ENCODE measurements at regions not wholly inside any gene's neighbourhood (a gene's known extent, or its start where the extent isn't known, plus 50 kb on each side); places are given as distances from the start of the nearest gene placed in this dataset.
"Not testable (repeated sequence)": the region's sequence is repeated elsewhere in the genome, so short reads cannot be mapped to it uniquely, and the experiment has no call there.

GRCh38 chr18:1311376-1311775 lies 406.7 kb downstream of the ADCYAP1 start (continued):
- TF ChIP-seq NRF1 (IDR thresholded peaks at IDR 0.05; ENCODE audit: low read depth, low read length), result no peak
- TF ChIP-seq MXI1 (IDR thresholded peaks at IDR 0.05; ENCODE audit: low read depth, low read length), result no peak
- TF ChIP-seq USF2 (IDR thresholded peaks at IDR 0.05; ENCODE audit: borderline replicate concordance, low read depth, low read length), result no peak

GRCh38 chr18:1335345-1335744 lies 430.7 kb downstream of the ADCYAP1 start:
- H3K4me3 ChIP-seq (ENCODE audit: low read depth in 2 of 2, low read length in 1 of 2); H3K36me3 ChIP-seq (replicated peaks in 1 of 2; ENCODE audit: control insufficient read depth in 1 of 2, insufficient read depth in 2 of 2, low read length in 1 of 2); H3F3A ChIP-seq (replicated peaks; ENCODE audit: insufficient read depth); H3K4me2 ChIP-seq; H3K79me2 ChIP-seq (ENCODE audit: insufficient read depth); H3K27me3 ChIP-seq (ENCODE audit: insufficient read depth); CTCF ChIA-PET; H3K4me1 ChIP-seq (ENCODE audit: control insufficient read depth in 1 of 2, insufficient read depth in 2 of 2, low read depth in 1 of 2, low read length in 1 of 2); H3K9ac ChIP-seq; H3K9me2 ChIP-seq; H3K9me3 ChIP-seq; DNase-seq; POLR2A ChIA-PET; H2AFZ ChIP-seq (ENCODE audit: low read depth); H4K20me1 ChIP-seq (ENCODE audit: insufficient read depth); H3K27ac ChIP-seq (ENCODE audit: low read depth in 2 of 2, low read length in 1 of 2): not testable (repeated sequence)
- WGBS (ENCODE audit: low lambda C conversion rate), result 13% methylated on average over 10 of the region's 11 CpGs

GRCh38 chr18:1350931-1351450 lies 446.3 kb downstream of the ADCYAP1 start:
- H3K4me1 ChIP-seq (ENCODE audit: control insufficient read depth in 1 of 2, insufficient read depth in 2 of 2, low read depth in 1 of 2, low read length in 1 of 2), result no peaks in the 10 kb centered on the region
- H3K36me3 ChIP-seq (replicated peaks in 1 of 2; ENCODE audit: control insufficient read depth in 1 of 2, insufficient read depth in 2 of 2, low read length in 1 of 2), result no peaks in the 10 kb centered on the region
- H3K9ac ChIP-seq, result no peak overlapping the region
- no peak for DNase-seq
- no peaks in the 10 kb centered on the region for H4K20me1 ChIP-seq (ENCODE audit: insufficient read depth)
- H3K4me2 ChIP-seq, result no peak overlapping the region
- H3K9me2 ChIP-seq, result no peaks in the 10 kb centered on the region
- H3K27me3 ChIP-seq (ENCODE audit: insufficient read depth), result no peaks in the 10 kb centered on the region
- TF ChIP-seq TAF1 (IDR thresholded peaks at IDR 0.05; ENCODE audit: borderline replicate concordance, low read depth, low read length) (no peak), RXRA (IDR thresholded peaks at IDR 0.05; ENCODE audit: borderline replicate concordance, low read depth) (no peak), CTCF (IDR thresholded peaks at IDR 0.05) (no peak), TCF12 (IDR thresholded peaks at IDR 0.05) (no peak), IRF3 (IDR thresholded peaks at IDR 0.05; ENCODE audit: low read depth, low read length) (no peak), YY1 (IDR thresholded peaks at IDR 0.05; ENCODE audit: low read depth) (no peak), ELF1 (IDR thresholded peaks at IDR 0.05) (no peak), FOSL2 (IDR thresholded peaks at IDR 0.05; ENCODE audit: borderline replicate concordance, low read depth) (no peak), SMC3 (IDR thresholded peaks at IDR 0.05; ENCODE audit: low read depth, low read length) (no peak), PBX3 (IDR thresholded peaks at IDR 0.05) (no peak), CHD2 (IDR thresholded peaks at IDR 0.05; ENCODE audit: low read length, partially characterized antibody) (no peak)
- no peak overlapping the region for H2AFZ ChIP-seq (ENCODE audit: low read depth)
- no peaks in the 10 kb centered on the region for H3F3A ChIP-seq (replicated peaks; ENCODE audit: insufficient read depth)
- ChIA-PET CTCF (no interaction called here), POLR2A (no interaction called here)
- 10% methylated on average over 4 of the region's 4 CpGs for WGBS (ENCODE audit: low lambda C conversion rate)
- no peak overlapping the region for H3K4me3 ChIP-seq (ENCODE audit: low read depth in 2 of 2, low read length in 1 of 2)
- no peaks in the 10 kb centered on the region for H3K9me3 ChIP-seq
- H3K27ac ChIP-seq (ENCODE audit: low read depth in 2 of 2, low read length in 1 of 2), result no peak overlapping the region
- no peaks in the 10 kb centered on the region for H3K79me2 ChIP-seq (ENCODE audit: insufficient read depth)

Data from SK-N-SH (cell line).